ENCODE measurements at regions not wholly inside any gene's neighbourhood (a gene's known extent, or its start where the extent isn't known, plus 50 kb on each side); places are given as distances from the start of the nearest gene placed in this dataset.
"Not testable (repeated sequence)": the region's sequence is repeated elsewhere in the genome, so short reads cannot be mapped to it uniquely, and the experiment has no call there.

- H3K4me3 ChIP-seq; H3K27me3 ChIP-seq; DNase-seq (ENCODE audit: low spot score); H3K9me3 ChIP-seq (ENCODE audit: low read depth); H3K4me1 ChIP-seq (ENCODE audit: insufficient read depth); H3K36me3 ChIP-seq (replicated peaks; ENCODE audit: insufficient read depth, low read depth); H3K4me2 ChIP-seq; H3K27ac ChIP-seq; H2AFZ ChIP-seq; H3K9me2 ChIP-seq (replicated peaks; ENCODE audit: insufficient read depth); H3K79me2 ChIP-seq; H4K20me1 ChIP-seq (ENCODE audit: insufficient read depth, poor library complexity, severe bottlenecking): not testable (repeated sequence)
- WGBS (ENCODE audit: low lambda C conversion rate, missing lambda C conversion rate), result 34% methylated on average over 2 of the region's 2 CpGs
Measured at GRCh38 chr2:88802026-88802425, 110.6 kb downstream of the RPIA start.

GRCh38 chr2:88807237-88807962, 115.9 kb downstream of the RPIA start:
- Histone ChIP-seq H2AFZ (no peak overlapping the region), H3K4me3 (no peak overlapping the region), H3K27me3 (no peaks in the 10 kb centered on the region), H3K9me3 (ENCODE audit: low read depth) (no peaks in the 10 kb centered on the region), H3K4me1 (ENCODE audit: insufficient read depth) (no peaks in the 10 kb centered on the region), H3K4me2 (no peak overlapping the region), H3K36me3 (replicated peaks; ENCODE audit: insufficient read depth, low read depth) (no peaks in the 10 kb centered on the region), H3K27ac (no peak overlapping the region), H4K20me1 (ENCODE audit: insufficient read depth, poor library complexity, severe bottlenecking) (no peaks in the 10 kb centered on the region), H3K9me2 (replicated peaks; ENCODE audit: insufficient read depth) (no peaks in the 10 kb centered on the region), H3K79me2 (no peaks in the 10 kb centered on the region)
- WGBS (ENCODE audit: low lambda C conversion rate, missing lambda C conversion rate), result 64% methylated on average over 5 of the region's 5 CpGs
- DNase-seq (ENCODE audit: low spot score), result no peak
- TF ChIP-seq EZH2phosphoT487 (IDR thresholded peaks at IDR 0.05; ENCODE audit: low read depth, severe bottlenecking, unreplicated experiment), result no peak
- TF ChIP-seq CTCF (IDR thresholded peaks at IDR 0.05; ENCODE audit: poor library complexity), result no peak
- TF ChIP-seq EZH2 (IDR thresholded peaks at IDR 0.05; ENCODE audit: borderline replicate concordance), result no peak

- Histone ChIP-seq H2AFZ (no peak overlapping the region), H3K27ac (no peak overlapping the region), H3K27me3 (no peaks in the 10 kb centered on the region)
Measured at GRCh38 chr2:88808083-88808482, 116.6 kb downstream of the RPIA start.

GRCh38 chr2:88808652-88809051, 117.2 kb downstream of the RPIA start:
- WGBS (ENCODE audit: low lambda C conversion rate, missing lambda C conversion rate), result 8% methylated on average over 1 of the region's 1 CpG
- Histone ChIP-seq H2AFZ (no peak overlapping the region), H3K9me3 (ENCODE audit: low read depth) (no peaks in the 10 kb centered on the region), H3K27me3 (no peaks in the 10 kb centered on the region), H3K4me2 (no peak overlapping the region), H3K36me3 (replicated peaks; ENCODE audit: insufficient read depth, low read depth) (no peaks in the 10 kb centered on the region), H3K79me2 (no peaks in the 10 kb centered on the region), H3K9me2 (replicated peaks; ENCODE audit: insufficient read depth) (no peaks in the 10 kb centered on the region), H3K4me1 (ENCODE audit: insufficient read depth) (no peaks in the 10 kb centered on the region), H4K20me1 (ENCODE audit: insufficient read depth, poor library complexity, severe bottlenecking) (no peaks in the 10 kb centered on the region), H3K27ac (no peak overlapping the region), H3K4me3 (no peak overlapping the region)
- no peak for DNase-seq (ENCODE audit: low spot score)
- no peak for TF ChIP-seq EZH2 (IDR thresholded peaks at IDR 0.05; ENCODE audit: borderline replicate concordance)
- TF ChIP-seq CTCF (IDR thresholded peaks at IDR 0.05; ENCODE audit: poor library complexity), result no peak
- TF ChIP-seq EZH2phosphoT487 (IDR thresholded peaks at IDR 0.05; ENCODE audit: low read depth, severe bottlenecking, unreplicated experiment), result no peak

More at GRCh38 chr2:88808083-88808482, 116.6 kb downstream of the RPIA start:
- no peak for TF ChIP-seq CTCF (IDR thresholded peaks at IDR 0.05; ENCODE audit: poor library complexity)
- TF ChIP-seq EZH2phosphoT487 (IDR thresholded peaks at IDR 0.05; ENCODE audit: low read depth, severe bottlenecking, unreplicated experiment), result no peak
- no peak for TF ChIP-seq EZH2 (IDR thresholded peaks at IDR 0.05; ENCODE audit: borderline replicate concordance)
- no peaks in the 10 kb centered on the region for H3K79me2 ChIP-seq
- no peaks in the 10 kb centered on the region for H4K20me1 ChIP-seq (ENCODE audit: insufficient read depth, poor library complexity, severe bottlenecking)
- H3K36me3 ChIP-seq (replicated peaks; ENCODE audit: insufficient read depth, low read depth), result no peaks in the 10 kb centered on the region
- DNase-seq (ENCODE audit: low spot score), result no peak
- H3K4me2 ChIP-seq, result no peak overlapping the region
- no peaks in the 10 kb centered on the region for H3K4me1 ChIP-seq (ENCODE audit: insufficient read depth)
- no peak overlapping the region for H3K4me3 ChIP-seq
- H3K9me2 ChIP-seq (replicated peaks; ENCODE audit: insufficient read depth), result no peaks in the 10 kb centered on the region
- no peaks in the 10 kb centered on the region for H3K9me3 ChIP-seq (ENCODE audit: low read depth)
- WGBS (ENCODE audit: low lambda C conversion rate, missing lambda C conversion rate), result 45% methylated on average over 3 of the region's 3 CpGs

Data from hepatocyte (in vitro differentiated cells).